ENCODE measurements at regions not wholly inside any gene's neighbourhood (a gene's known extent, or its start where the extent isn't known, plus 50 kb on each side); places are given as distances from the start of the nearest gene placed in this dataset.

- no peaks in the 10 kb centered on the region for H3K27me3 ChIP-seq (ENCODE audit: insufficient read depth, low read length)
- no peak overlapping the region for H3K9ac ChIP-seq (ENCODE audit: low read length)
- no peaks in the 10 kb centered on the region for H3K9me2 ChIP-seq (ENCODE audit: insufficient read depth)
- DNase-seq (ENCODE audit: low read depth, low spot score) (no peak), ATAC-seq (no peak)
- no peak overlapping the region for H3K4me3 ChIP-seq (replicated peaks in 1 of 2; ENCODE audit: low read depth in 1 of 2, low read length in 2 of 2)
- H3K36me3 ChIP-seq (ENCODE audit: control insufficient read depth in 1 of 2, insufficient read depth in 2 of 2, low read length in 2 of 2), result no peaks in the 10 kb centered on the region
- ChIA-PET POLR2A (no interaction called here), CTCF (no interaction called here), RAD21 (ENCODE audit: low non-redundant PET in 1 of 2, low total read pairs in 2 of 2, uncharacterized antibody in 2 of 2, unreplicated experiment in 2 of 2) (no interaction called here)
- H3K4me1 ChIP-seq (ENCODE audit: control insufficient read depth in 1 of 2, insufficient read depth in 2 of 2, low read length in 2 of 2), result no peaks in the 10 kb centered on the region
- H4K20me1 ChIP-seq (ENCODE audit: insufficient read depth), result no peaks in the 10 kb centered on the region
- peaks cover 0 to 14% of the 10 kb centered on the region in 2 experiments; a peak in 2 of 4 replicates for H3K9me3 ChIP-seq (ENCODE audit: control insufficient read depth in 1 of 2, insufficient read depth in 1 of 2, low read depth in 1 of 2, low read length in 2 of 2)
- no peak overlapping the region for H2AFZ ChIP-seq (ENCODE audit: low read depth, low read length, poor library complexity, severe bottlenecking)
- H3K27ac ChIP-seq (ENCODE audit: low read depth, low read length), result no peak overlapping the region
- TF ChIP-seq EZH2phosphoT487 (IDR thresholded peaks at IDR 0.05; ENCODE audit: borderline replicate concordance), result no peak
- no TSS peak for BruUV-seq (replicated peaks)
- no peaks in the 10 kb centered on the region for H3K79me2 ChIP-seq (ENCODE audit: insufficient read depth, low read length)
- no peak overlapping the region for H3K4me2 ChIP-seq (ENCODE audit: low read length)
- intact Hi-C loops (cut with micrococcal nuclease), result loop anchor here (5.0 kb wide), 1 partner anchor 1497 kb away; no protein-coding TSS in a partner anchor
Observed at GRCh38 chr6:164924674-164925073, 384.7 kb downstream of the C6orf118 start.

- Histone ChIP-seq H3K36me3 (ENCODE audit: control insufficient read depth in 1 of 2, insufficient read depth in 2 of 2, low read length in 2 of 2) (no peaks in the 10 kb centered on the region), H3K4me1 (ENCODE audit: control insufficient read depth in 1 of 2, insufficient read depth in 2 of 2, low read length in 2 of 2) (no peaks in the 10 kb centered on the region), H3K4me2 (ENCODE audit: low read length) (no peak overlapping the region), H2AFZ (ENCODE audit: low read depth, low read length, poor library complexity, severe bottlenecking) (no peak overlapping the region), H3K4me3 (replicated peaks in 1 of 2; ENCODE audit: low read depth in 1 of 2, low read length in 2 of 2) (no peak overlapping the region), H3K27me3 (ENCODE audit: insufficient read depth, low read length) (no peaks in the 10 kb centered on the region), H3K9me3 (ENCODE audit: control insufficient read depth in 1 of 2, insufficient read depth in 1 of 2, low read depth in 1 of 2, low read length in 2 of 2) (peaks cover 9 to 17% of the 10 kb centered on the region in 2 experiments; a peak in 2 of 4 replicates), H3K27ac (ENCODE audit: low read depth, low read length) (no peak overlapping the region), H4K20me1 (ENCODE audit: insufficient read depth) (no peaks in the 10 kb centered on the region), H3K79me2 (ENCODE audit: insufficient read depth, low read length) (no peaks in the 10 kb centered on the region), H3K9ac (ENCODE audit: low read length) (no peak overlapping the region), H3K9me2 (ENCODE audit: insufficient read depth) (no peaks in the 10 kb centered on the region)
- ChIA-PET POLR2A (no interaction called here), RAD21 (ENCODE audit: low non-redundant PET in 1 of 2, low total read pairs in 2 of 2, uncharacterized antibody in 2 of 2, unreplicated experiment in 2 of 2) (no interaction called here), CTCF (no interaction called here)
- intact Hi-C loops (cut with micrococcal nuclease), result no loop called here
- BruUV-seq (replicated peaks), result no TSS peak
- DNase-seq (ENCODE audit: low read depth, low spot score), result no peak
- no peak for TF ChIP-seq ZNF274 (IDR thresholded peaks at IDR 0.05; ENCODE audit: low read depth, low read length)
- no peak for TF ChIP-seq RAD21 (IDR thresholded peaks at IDR 0.05; ENCODE audit: low read depth)
- no peak for TF ChIP-seq POLR2AphosphoS5 (IDR thresholded peaks at IDR 0.05; ENCODE audit: low read depth, low read length)
- TF ChIP-seq SP1 (IDR thresholded peaks at IDR 0.05; ENCODE audit: low read depth), result no peak
- ATAC-seq, result no peak
Observed at GRCh38 chr6:164917211-164917610, 392.2 kb downstream of the C6orf118 start.
